Activated CD4-positive, alpha-beta T cell treated with anti-CD3 and anti-CD28 coated beads, Interleukin-2, amount 50 U/mL, for 4 hours (primary cell): ENCODE measurements at regions not wholly inside any gene's neighbourhood (a gene's known extent, or its start where the extent isn't known, plus 50 kb on each side); places are given as distances from the start of the nearest gene placed in this dataset.

ENCODE experiments used
- DNase-seq, 2 experiments: peaks; one replicate each; pipeline ENCODE4 v3.0.0-alpha.2; 2020

DNA sequence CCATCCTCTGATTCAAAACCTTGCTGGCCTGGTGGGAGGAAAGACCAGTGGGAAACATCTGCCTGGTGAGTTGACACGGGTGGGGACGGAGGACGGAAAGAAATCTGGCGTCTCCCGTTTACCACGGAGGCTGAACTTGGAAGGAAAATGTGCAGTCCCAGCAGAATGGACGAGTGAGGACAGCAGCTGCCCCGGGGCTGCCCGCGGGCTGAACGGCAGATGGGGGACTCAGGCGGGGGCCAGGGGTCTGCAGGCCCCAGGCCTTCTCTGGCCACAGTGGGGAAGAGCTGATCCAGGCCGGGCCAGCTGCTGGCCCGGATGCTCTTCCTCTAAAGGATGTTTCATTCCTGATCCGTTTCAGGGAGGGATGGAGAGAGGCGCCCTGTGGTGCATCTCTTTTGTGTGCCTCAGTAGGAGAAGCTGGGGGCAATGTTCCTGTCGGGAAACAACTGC is 147.5 kb upstream of the CHST15 start:
- no peak for DNase-seq

GRCh38 chr10:124239696-124240095 is 146.3 kb upstream of the CHST15 start:
- no peak for DNase-seq

DNA sequence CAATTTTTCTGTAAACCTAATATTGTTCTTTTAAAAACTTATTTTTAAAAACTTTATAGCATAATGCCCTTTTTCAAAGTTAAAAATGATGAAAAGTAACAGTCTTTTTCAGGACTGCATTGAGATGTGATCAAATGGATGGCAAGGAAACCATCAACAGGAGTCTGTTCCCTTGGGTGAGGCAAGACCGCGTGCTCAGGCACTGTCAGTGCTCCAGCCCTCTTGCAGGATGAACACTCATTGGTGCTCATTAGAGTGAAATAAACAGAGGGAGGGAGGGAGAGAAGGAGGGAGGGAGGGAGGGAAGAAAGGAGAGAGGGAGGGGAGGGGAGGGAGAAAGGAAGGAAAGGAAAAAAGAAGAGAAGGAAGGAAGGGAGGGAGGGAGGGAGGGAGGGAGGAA is 145.7 kb upstream of the CHST15 start:
- DNase-seq = no peak

DNA sequence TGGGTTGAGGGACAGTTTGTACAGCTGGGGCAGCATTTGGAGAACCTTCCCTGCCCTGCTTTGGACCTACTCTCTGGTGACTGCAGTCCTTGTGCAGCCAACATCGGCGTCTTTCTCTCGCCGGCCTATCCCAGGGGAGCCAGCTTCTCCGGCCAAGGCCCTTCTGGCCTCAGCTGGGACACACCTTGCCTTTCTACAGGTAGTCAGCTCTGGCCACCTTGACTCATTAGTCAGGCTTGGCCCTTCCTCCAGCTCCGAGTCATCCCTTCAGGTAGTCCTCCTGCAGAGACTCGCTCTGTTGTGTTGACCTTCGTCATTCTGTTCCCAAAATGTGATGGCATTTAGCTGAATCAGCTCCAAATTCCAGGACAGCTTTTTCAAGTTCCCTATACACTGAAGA is 145.0 kb upstream of the CHST15 start:
- DNase-seq = no peak

DNA sequence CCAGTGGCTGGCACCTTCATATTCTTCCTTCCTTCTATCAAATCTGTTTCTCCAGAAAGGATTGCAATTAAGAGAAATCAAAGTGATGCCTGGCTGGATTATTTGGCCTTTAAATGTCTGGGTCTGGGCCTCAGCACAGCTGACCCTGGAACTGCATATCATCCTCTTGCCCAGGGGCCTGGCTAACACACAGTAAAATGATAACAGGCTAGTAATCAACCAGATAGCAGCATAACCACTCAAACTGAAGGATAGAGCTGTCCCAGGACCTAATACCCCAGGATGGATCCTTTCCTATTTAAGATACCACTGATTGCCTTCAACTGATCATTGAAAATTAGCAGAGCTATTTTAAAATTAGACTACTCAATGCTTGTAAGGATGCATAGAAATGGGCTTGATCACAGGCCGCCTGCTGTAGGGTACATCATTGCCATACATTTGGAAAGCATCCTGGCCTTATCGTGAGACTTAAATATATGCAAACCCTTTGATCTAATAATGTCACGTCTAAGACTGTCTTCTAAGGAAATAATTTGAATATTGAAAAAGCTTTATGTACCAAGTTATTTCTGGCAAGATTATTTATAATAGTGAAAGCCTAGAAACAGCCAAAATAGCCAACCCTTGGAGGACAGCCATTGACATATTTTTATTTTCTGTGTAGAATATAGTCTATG is 144.0 kb upstream of the CHST15 start:
- DNase-seq = no peak

DNA sequence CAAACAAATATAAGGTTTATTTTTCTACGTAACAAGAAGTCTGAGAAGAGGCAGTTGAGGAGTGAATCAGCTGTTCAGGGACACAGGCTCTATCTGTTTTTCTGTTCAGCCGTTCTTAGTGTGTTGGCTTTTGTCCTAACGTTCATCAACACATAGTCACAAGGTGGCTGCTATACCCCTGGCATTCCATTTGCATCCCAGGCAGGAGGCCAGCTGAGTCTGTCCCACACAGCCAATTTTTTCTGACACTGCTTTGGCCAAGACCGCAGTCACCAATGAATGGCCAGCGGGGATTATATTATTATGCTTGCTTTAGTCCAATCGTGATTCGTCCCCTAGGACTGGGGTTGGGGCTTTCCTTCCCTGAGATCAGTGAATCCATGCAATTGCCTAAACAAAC is 143.4 kb upstream of the CHST15 start:
- DNase-seq = no peak

DNA sequence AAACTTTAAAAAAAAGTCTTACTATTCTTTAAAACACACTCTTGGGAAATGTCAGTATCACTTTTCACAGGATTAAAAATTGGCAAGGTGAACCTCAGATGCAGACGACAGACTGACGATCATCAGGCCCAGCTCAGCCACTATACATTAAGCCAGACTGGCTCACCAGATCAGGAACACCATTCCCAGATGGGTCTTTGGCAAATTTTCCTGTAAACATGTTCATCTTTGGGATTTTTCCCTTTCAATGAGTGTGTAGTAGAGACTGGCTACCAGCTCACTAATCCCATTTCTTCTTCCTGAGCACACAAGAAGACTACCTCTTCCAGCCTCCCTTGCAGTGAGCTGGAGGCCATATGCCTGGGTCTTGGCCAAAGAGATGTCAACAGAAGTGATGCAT is 142.7 kb upstream of the CHST15 start:
- DNase-seq = no peak

DNA sequence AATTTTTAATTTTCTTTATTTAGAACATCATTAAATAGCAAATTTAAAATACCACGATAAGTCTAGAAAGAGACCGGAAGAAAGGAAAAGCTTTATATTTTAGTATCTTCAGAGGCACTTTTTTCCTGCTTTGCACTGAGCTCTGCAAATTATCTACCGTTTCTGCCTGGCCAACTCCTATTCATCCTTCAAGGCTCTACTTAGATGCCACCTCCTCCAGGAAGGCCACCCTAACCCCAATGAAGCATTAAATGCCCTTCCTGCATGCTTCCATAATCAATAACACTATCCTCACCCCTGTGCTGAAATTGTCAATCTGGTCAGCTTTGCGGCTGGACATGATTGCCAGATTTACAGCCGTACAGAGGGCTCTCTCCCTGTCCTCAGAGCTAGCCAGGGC is 141.8 kb upstream of the CHST15 start:
- no peak for DNase-seq

DNA sequence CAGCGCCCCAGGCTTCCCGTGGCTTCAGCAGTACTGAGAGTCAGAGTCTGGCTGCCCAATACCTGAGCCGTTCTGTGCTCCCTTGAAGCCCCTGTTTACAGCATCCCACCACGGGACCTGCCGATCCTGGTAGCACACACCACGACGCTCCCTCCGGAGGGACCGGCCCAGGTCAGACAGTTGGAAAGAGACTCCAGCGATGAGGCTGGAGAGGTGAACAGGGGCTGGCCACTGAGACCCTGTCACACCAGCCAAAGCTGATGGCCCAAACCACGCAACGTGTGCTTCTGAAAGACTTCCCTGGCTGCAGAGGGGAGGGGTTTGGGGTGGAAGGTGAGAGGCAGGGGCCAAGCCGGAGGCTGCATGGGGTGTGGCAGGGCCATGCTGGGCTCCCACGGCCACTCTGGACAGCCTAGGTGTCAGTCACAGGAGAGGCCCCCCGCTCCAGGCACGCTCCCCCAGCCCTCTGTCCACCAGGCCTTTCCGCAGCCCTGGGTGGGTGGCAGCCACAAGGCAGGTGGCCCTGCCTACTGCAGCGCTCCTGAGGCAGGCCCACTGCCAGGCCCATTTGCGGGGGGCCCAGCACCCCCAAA is 140.2 kb upstream of the CHST15 start:
- DNase-seq = no peak

- DNase-seq = no peak
Measured at GRCh38 chr10:124232686-124233545, 139.5 kb upstream of the CHST15 start.

DNA sequence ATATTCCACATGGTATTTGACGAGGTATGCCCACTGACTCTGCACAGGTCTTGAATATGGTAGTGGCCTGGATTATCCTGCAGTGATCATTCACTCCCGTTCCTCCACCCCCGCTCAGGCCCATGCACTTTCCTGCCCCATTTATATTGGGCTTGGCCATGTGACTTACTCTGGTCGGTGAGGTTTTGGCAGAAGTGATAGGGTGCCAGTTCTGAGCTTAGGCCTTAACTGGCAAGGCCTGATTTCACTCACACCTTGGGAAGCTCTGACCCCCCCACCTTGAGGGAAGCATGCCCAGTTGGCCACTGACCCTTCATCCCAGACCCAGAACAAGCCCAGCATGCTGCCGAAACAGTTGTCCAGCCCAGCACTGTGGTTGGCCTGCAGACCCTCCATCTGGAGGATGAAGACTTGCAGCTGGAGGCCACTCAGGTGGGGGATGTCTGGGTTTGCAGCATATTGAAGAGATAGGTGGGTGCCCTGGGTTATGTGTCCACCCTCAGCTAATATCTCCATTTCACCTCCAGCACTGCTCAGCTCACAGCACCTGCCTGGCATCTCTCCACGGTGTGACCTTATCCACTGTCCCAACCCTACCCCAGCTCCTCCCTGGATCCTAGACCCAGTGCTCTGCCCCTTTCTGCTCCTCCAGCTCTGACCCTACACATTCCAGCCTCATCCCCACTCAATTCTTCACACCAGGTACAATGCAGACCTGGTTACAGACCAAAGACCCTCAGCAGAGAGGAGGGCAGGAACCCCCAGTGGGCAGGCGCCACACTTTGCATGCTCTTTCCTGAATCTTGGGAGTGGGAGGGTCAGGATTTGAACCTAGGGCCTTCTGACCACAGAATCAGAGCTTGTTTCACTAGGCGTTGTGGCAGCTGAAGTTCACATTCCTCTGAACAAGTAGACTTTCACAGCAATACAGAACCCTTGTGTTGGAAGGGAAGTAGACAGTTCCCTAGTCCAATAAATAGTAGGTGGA is 138.1 kb upstream of the CHST15 start:
- no peak for DNase-seq

- DNase-seq = no peak
Measured at GRCh38 chr10:124230635-124231167, 137.3 kb upstream of the CHST15 start.

GRCh38 chr10:124229989-124230634 is 136.7 kb upstream of the CHST15 start:
- no peak for DNase-seq

- no peak for DNase-seq
Measured at GRCh38 chr10:124229201-124229988, 136.0 kb upstream of the CHST15 start.

DNA sequence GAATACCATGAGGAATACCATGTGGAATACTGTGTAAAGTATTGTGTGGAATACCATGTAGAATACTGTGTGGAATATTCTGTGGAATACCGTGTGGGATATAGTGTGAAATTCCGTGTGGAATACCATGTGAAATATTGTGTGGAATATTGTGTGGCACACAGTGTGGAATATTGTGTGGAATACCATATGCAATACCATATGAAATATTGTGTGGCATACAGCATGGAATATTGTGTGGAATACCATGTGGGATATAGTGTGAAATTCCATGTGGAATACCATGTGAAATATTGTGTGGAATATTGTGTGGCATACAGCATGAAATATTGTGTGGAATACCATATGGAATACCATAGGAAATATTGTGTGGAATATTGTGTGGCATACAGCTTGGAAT is 135.1 kb upstream of the CHST15 start:
- no peak for DNase-seq

DNA sequence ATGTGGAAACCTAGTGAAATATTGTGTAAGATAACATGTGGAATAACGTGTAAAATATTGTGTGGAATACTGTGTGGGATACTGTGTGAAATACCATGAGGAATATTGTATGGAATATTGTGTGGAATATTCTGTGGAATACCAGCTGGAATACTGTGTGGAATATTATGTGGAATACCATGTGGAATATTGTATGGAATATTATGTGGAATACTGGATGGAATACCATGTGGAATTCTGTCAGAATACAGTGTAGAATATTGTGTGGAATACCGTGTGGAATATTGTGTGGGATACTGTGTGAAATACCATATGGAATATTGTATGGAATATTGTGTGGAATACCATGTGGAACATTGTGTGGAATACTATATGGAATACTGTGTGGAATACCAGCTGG is 134.6 kb upstream of the CHST15 start:
- no peak for DNase-seq

- DNase-seq = no peak
Measured at GRCh38 chr10:124227055-124227975, 133.9 kb upstream of the CHST15 start.

GRCh38 chr10:124226271-124227054 is 133.1 kb upstream of the CHST15 start:
- DNase-seq = no peak
